Activated T-cell treated with anti-CD3 and anti-CD28 coated beads, Interleukin-2, amount 50 U/mL, for 1 hour (primary cell): ENCODE measurements at regions not wholly inside any gene's neighbourhood (a gene's known extent, or its start where the extent isn't known, plus 50 kb on each side); places are given as distances from the start of the nearest gene placed in this dataset.
"Not testable (repeated sequence)": the region's sequence is repeated elsewhere in the genome, so short reads cannot be mapped to it uniquely, and the experiment has no call there.

ENCODE experiments used
- DNase-seq: peaks from one replicate; pipeline ENCODE4 v3.0.0-alpha.2; 2020

- DNase-seq = no peak
Measured at GRCh38 chr5:18605186-18605585, 970.9 kb downstream of the TAF11L14 start.

- no peak for DNase-seq
Measured at GRCh38 chr5:18607570-18607969, 973.3 kb downstream of the TAF11L14 start.

- DNase-seq = not testable (repeated sequence)
Measured at GRCh38 chr5:18617191-18617590, 982.9 kb downstream of the TAF11L14 start.

GRCh38 chr5:18630458-18631045 lies 996.3 kb downstream of the TAF11L14 start:
- no peak for DNase-seq

GRCh38 chr5:18652404-18653215 lies 1018.4 kb downstream of the TAF11L14 start:
- DNase-seq = no peak

- no peak for DNase-seq
Measured at GRCh38 chr5:18653216-18653752, 1019.0 kb downstream of the TAF11L14 start.

- no peak for DNase-seq
Measured at GRCh38 chr5:18660511-18660910, 1026.3 kb downstream of the TAF11L14 start.

GRCh38 chr5:18662231-18662630 lies 1028.0 kb downstream of the TAF11L14 start:
- DNase-seq = no peak

GRCh38 chr5:18674212-18674611 lies 1040.0 kb downstream of the TAF11L14 start:
- not testable (repeated sequence) for DNase-seq

- no peak for DNase-seq
Measured at GRCh38 chr5:18675041-18675440, 1040.8 kb downstream of the TAF11L14 start.

GRCh38 chr5:18686253-18686652 lies 1052.0 kb downstream of the TAF11L14 start:
- no peak for DNase-seq

- no peak for DNase-seq
Measured at GRCh38 chr5:18687429-18687828, 1053.2 kb downstream of the TAF11L14 start.

- DNase-seq = no peak
Measured at GRCh38 chr5:18699681-18700080, 1065.4 kb downstream of the TAF11L14 start.

- no peak for DNase-seq
Measured at GRCh38 chr5:18702821-18703220, 1068.6 kb downstream of the TAF11L14 start.

GRCh38 chr5:18712936-18713485 lies 1078.8 kb downstream of the TAF11L14 start:
- DNase-seq = no peak

- no peak for DNase-seq
Measured at GRCh38 chr5:18720002-18720401, 1085.7 kb downstream of the TAF11L14 start.

- no peak for DNase-seq
Measured at GRCh38 chr5:18732556-18733479, 1098.6 kb downstream of the TAF11L14 start.

- DNase-seq = no peak
Measured at GRCh38 chr5:18736051-18736398, 1101.8 kb downstream of the TAF11L14 start.

- DNase-seq = not testable (repeated sequence)
Measured at GRCh38 chr5:18736736-18737135, 1102.5 kb downstream of the TAF11L14 start.

- no peak for DNase-seq
Measured at GRCh38 chr5:18740301-18740700, 1106.0 kb downstream of the TAF11L14 start.

- DNase-seq = no peak
Measured at GRCh38 chr5:18742830-18743229, 1108.6 kb downstream of the TAF11L14 start.

- DNase-seq = no peak
Measured at GRCh38 chr5:18744441-18744840, 1110.2 kb downstream of the TAF11L14 start.
